ENCODE measurements at regions not wholly inside any gene's neighbourhood (a gene's known extent, or its start where the extent isn't known, plus 50 kb on each side); places are given as distances from the start of the nearest gene placed in this dataset.
"Not testable (repeated sequence)": the region's sequence is repeated elsewhere in the genome, so short reads cannot be mapped to it uniquely, and the experiment has no call there.

GRCh38 chr11:3583476-3583875 is 58.3 kb downstream of the ART5 start:
- H3K4me3 ChIP-seq (ENCODE audit: low read depth, low read length); DNase-seq (ENCODE audit: low read depth): not testable (repeated sequence)

DNA sequence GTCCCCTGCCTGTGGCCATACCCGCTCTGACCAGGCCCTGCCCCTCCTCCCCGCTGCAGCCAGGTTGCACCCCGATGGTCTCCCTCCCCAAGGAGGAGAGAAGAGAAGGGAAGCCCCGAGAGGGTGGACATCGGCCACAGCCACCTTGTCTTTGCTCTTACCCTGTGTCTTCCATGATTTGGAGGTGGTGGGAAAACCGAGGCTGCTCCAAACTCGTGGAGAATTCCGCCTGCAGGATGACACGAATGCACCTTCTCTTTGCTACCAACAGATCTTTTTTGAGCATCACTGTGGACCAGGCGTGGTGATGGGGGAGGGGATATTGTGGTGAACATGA is 60.4 kb downstream of the ART5 start:
- H3K4me3 ChIP-seq (ENCODE audit: low read depth, low read length); DNase-seq (ENCODE audit: low read depth): not testable (repeated sequence)

GRCh38 chr11:3580487-3581388 is 61.1 kb downstream of the ART5 start:
- peak overlapping the region; percentile 39 for H3K4me3 ChIP-seq (ENCODE audit: low read depth, low read length)

GRCh38 chr11:3579600-3580459 is 62.0 kb downstream of the ART5 start:
- H3K4me3 ChIP-seq (ENCODE audit: low read depth, low read length); DNase-seq (ENCODE audit: low read depth): not testable (repeated sequence)

More at GRCh38 chr11:3580487-3581388, 61.1 kb downstream of the ART5 start:
- not testable (repeated sequence) for DNase-seq (ENCODE audit: low read depth)

GRCh38 chr11:3576066-3576604 is 65.7 kb downstream of the ART5 start:
- DNase-seq (ENCODE audit: low read depth), result not testable (repeated sequence)

DNA sequence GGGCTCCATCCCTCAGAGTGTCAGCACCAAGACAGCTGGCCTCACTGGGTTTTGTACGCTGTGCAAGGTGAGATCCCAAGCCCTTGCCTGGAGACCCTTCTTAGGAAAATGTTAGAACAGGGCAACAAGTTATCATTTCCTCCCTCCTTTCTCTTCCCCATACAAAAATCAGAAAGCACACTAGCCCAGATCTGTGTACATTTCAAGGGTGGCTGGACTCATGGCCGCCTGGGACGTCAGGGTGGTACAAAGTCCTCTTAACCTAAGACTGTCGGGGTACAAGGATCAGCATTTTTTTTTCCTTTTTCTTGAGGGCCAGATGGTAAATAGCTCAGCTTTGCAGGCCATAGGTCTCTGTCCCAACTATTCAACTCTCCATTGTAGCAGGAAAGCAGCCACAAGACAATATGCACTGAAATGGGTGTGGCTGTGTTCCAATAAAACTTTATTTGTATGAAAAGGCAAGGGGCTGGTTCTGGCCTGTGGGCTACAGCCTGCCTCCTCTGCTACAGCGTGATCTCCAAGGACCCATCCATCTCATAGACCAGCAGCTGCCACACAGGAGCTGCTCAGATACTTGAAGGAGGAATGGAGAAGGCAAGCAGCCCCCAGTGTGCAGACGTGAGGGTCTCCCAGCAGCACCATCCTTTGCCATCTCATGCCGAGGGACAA is 68.7 kb downstream of the ART5 start:
- H3K4me3 ChIP-seq (ENCODE audit: low read depth, low read length); DNase-seq (ENCODE audit: low read depth): not testable (repeated sequence)

More at GRCh38 chr11:3576066-3576604, 65.7 kb downstream of the ART5 start:
- H3K4me3 ChIP-seq (ENCODE audit: low read depth, low read length), result not testable (repeated sequence)

- not testable (repeated sequence) for H3K4me3 ChIP-seq (ENCODE audit: low read depth, low read length); DNase-seq (ENCODE audit: low read depth)
Observed at GRCh38 chr11:3571752-3572151, 70.0 kb downstream of the ART5 start.

DNA sequence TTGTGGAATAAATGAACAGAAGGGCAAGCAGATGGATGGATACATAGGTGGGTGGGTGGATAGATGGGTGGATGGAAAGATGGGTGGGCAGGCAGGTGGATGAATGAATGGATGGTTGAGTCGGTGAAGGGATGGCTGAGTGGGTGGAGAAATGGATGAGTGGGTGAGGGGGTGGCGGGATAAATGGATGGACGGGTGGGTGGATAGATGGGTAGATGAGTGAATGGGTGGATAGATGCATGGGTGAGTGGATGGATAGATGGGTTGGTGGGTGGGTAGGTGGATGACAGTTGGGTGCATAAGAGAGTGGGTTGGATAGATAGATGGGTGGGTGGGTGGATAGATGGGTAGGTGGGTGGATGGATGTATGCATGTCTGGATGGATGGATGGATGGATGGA is 76.0 kb downstream of the ART5 start:
- H3K4me3 ChIP-seq (ENCODE audit: low read depth, low read length); DNase-seq (ENCODE audit: low read depth): not testable (repeated sequence)

DNA sequence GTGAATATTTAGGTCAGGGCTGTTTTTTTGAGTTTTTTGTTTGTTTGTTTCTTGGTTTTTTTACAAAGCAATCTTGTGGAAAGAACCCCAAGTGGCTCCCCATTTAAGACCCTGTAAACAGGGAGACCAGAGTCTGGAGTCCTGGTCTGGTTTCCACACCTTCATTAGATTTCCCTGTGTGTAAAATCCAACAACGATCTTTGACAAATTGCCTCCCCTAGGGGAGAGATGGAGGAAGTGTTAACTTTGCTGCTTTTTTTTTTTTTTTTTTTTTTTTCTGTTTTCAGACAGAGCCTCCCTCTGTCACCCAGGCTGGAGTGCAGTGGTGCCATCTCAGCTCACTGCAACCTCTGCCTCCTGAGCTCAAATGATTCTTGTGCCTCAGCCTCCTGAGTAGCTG is 77.4 kb downstream of the ART5 start:
- H3K4me3 ChIP-seq (ENCODE audit: low read depth, low read length); DNase-seq (ENCODE audit: low read depth): not testable (repeated sequence)

DNA sequence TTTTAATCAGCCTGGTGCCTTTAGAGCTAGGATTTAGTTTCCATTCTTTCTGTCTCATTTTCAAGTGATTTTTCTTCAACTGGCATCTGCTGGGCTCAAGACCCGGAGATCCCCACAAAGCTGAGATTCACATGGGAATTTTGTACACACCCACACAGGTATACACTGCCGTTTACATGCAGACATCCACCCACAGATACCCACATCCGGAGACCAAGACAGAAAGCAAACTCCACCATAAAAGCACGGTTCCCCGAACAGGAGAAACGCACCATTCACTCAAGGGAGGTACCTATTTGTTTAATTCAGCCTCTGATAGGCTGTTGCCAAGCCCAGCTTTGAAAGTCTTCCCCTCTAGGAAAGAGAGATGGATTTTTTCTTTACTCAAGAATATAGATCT is 87.2 kb downstream of the ART5 start:
- DNase-seq (ENCODE audit: low read depth); H3K4me3 ChIP-seq (ENCODE audit: low read depth, low read length): not testable (repeated sequence)

GRCh38 chr11:3544990-3545389 is 96.8 kb downstream of the ART5 start:
- not testable (repeated sequence) for H3K4me3 ChIP-seq (ENCODE audit: low read depth, low read length); DNase-seq (ENCODE audit: low read depth)

DNA sequence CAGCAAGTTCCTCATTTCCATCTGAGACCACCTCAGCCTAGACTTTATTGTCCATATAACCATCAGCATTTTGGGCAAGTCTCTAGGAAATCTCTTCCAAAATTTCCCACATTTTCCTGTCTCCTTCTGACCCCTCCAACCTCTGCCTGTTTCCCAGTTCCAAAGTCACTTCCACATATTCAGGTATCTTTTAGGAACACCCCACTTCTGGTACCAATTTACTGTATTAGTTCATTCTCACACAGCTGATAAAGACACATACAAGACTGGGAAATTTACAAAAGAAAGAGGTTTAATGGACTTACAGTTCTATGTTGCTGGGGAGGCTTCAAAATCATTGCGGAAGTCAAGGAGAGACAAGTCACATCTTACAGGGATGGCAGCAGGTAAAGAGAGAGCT is 103.6 kb downstream of the ART5 start:
- DNase-seq (ENCODE audit: low read depth); H3K4me3 ChIP-seq (ENCODE audit: low read depth, low read length): not testable (repeated sequence)

DNA sequence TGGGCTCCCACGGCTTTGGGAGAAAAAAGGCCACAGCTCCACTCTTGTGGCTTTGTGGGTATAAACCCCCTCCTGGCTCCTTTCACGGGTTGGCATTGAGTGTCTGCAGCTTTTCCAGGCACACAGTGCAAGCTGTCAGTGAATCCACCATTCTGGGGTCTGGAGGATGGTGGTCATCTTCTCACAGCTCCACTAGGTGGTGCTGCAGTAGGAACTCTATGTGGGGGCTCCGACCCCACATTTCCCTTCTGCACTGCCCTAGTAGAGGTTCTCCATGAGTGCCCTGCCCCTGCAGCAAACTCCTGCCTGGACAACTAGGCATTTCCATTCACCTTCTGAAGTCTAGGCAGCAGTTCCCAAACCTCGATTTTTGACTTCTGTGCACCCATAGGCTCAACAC is 104.5 kb downstream of the ART5 start:
- H3K4me3 ChIP-seq (ENCODE audit: low read depth, low read length); DNase-seq (ENCODE audit: low read depth): not testable (repeated sequence)

GRCh38 chr11:3532958-3533357 is 108.8 kb downstream of the ART5 start:
- H3K4me3 ChIP-seq (ENCODE audit: low read depth, low read length); DNase-seq (ENCODE audit: low read depth): not testable (repeated sequence)

DNA sequence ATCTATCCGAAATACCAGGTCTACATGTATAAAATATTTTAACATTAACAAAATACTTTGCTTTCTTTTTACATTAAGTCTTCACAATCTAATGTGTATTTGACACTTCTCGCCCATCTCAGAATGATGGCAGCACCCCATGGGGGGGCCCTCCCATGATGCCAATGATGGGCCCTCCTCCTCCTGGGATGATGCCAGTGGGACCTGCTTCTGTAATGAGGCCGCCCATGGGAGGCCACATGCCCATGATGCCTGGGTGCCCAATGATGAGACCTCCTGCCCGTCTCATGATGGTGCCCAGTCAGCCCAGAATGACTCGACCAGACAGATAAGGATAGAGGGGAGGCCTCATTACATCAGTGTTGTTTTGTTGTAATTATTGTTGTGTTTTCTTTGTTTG is 110.5 kb downstream of the ART5 start:
- not testable (repeated sequence) for DNase-seq (ENCODE audit: low read depth); H3K4me3 ChIP-seq (ENCODE audit: low read depth, low read length)

GRCh38 chr11:3523567-3523966 is 118.2 kb downstream of the ART5 start:
- DNase-seq (ENCODE audit: low read depth); H3K4me3 ChIP-seq (ENCODE audit: low read depth, low read length): not testable (repeated sequence)

DNA sequence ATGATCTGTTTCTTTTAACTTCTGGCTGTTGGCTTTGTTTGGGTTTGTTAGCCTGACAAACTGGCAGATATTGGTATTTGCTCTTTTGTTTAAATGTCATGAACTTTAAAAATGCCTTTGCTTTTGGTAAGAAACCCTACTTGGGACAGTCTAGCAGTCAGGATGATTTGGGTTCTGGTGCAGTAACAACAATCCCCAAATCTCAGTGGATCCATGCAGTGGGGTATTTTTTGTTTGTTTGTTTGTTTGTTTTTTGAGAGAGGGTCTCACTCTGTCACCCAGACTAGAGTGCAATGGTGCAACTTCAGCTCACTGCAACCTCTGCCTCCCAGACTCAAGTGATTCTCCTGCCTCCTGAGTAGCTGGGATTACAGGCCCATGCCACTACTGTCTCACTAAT is 120.9 kb downstream of the ART5 start:
- not testable (repeated sequence) for DNase-seq (ENCODE audit: low read depth); H3K4me3 ChIP-seq (ENCODE audit: low read depth, low read length)

- not testable (repeated sequence) for DNase-seq (ENCODE audit: low read depth); H3K4me3 ChIP-seq (ENCODE audit: low read depth, low read length)
Observed at GRCh38 chr11:3519841-3520240, 122.0 kb downstream of the ART5 start.

DNA sequence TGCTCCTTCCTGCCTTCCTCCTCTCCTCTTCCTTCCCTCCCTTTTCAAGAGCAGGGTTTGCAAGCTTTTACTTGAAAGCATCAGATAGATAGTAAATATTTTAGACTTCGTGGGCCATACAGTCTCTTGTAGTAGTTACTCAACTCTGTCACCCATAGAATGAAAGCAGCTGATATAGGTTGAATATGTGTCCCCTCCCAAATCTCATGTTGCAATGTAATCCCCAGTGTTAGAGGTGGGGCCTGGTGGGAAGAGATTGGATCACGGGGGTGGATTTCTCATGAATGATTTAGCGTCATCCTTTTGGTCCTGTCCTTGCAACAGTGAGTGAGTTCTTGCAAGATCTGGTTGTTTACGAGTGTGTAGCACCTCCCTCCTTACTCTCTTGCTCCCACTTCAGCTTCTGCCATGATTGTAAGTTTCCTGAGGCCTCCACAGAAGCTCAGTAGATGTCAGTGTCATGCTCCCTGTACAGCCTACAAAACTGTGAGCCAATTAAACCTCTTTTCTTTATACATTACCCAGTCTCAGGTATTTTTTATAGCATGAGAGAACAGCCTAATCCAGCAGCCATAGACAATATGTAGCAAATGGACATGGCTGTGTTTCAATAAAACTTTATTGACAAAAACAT is 124.7 kb downstream of the ART5 start:
- not testable (repeated sequence) for H3K4me3 ChIP-seq (ENCODE audit: low read depth, low read length); DNase-seq (ENCODE audit: low read depth)

Measured in skeletal muscle cell (primary cell).